ENCODE measurements at regions not wholly inside any gene's neighbourhood (a gene's known extent, or its start where the extent isn't known, plus 50 kb on each side); places are given as distances from the start of the nearest gene placed in this dataset.

GRCh38 chr13:74229242-74229641 is 95.0 kb upstream of the KLF12 start:
- no peaks in the 10 kb centered on the region for H3K4me1 ChIP-seq
- no peak overlapping the region for H3K27ac ChIP-seq
- no peak overlapping the region for H3K4me3 ChIP-seq
- H3K9me3 ChIP-seq: no peaks in the 10 kb centered on the region
- no peaks in the 10 kb centered on the region for H3K36me3 ChIP-seq
- in situ Hi-C loops (cut with MboI; ENCODE audit: low sequenced_read_pairs in 4 of 4): no loop called here
- DNase-seq: no peak
- intact Hi-C loops (cut with DNase I; ENCODE audit: low total_unique reads): no loop called here
- no peak for TF ChIP-seq CTCF (IDR thresholded peaks at IDR 0.05 in 4 of 5, conservative IDR thresholded peaks at IDR 0.05 in 1 of 5)
- TF ChIP-seq POLR2A (IDR thresholded peaks at IDR 0.05): no peak
- no peak for ATAC-seq
- H3K27me3 ChIP-seq: no peaks in the 10 kb centered on the region

- H3K36me3 ChIP-seq: no peaks in the 10 kb centered on the region
- DNase-seq (no peak), ATAC-seq (no peak)
- no peaks in the 10 kb centered on the region for H3K9me3 ChIP-seq
- H3K4me3 ChIP-seq: no peak overlapping the region
- H3K4me1 ChIP-seq: no peaks in the 10 kb centered on the region
- no peak overlapping the region for H3K27ac ChIP-seq
- in situ Hi-C loops (cut with MboI; ENCODE audit: low sequenced_read_pairs in 4 of 4): no loop called here
- TF ChIP-seq CTCF (IDR thresholded peaks at IDR 0.05 in 4 of 5, conservative IDR thresholded peaks at IDR 0.05 in 1 of 5) (no peak), POLR2A (IDR thresholded peaks at IDR 0.05) (no peak)
- no peaks in the 10 kb centered on the region for H3K27me3 ChIP-seq
- intact Hi-C loops (cut with DNase I; ENCODE audit: low total_unique reads): no loop called here
Measured at GRCh38 chr13:74227476-74228158, 93.4 kb upstream of the KLF12 start.

DNA sequence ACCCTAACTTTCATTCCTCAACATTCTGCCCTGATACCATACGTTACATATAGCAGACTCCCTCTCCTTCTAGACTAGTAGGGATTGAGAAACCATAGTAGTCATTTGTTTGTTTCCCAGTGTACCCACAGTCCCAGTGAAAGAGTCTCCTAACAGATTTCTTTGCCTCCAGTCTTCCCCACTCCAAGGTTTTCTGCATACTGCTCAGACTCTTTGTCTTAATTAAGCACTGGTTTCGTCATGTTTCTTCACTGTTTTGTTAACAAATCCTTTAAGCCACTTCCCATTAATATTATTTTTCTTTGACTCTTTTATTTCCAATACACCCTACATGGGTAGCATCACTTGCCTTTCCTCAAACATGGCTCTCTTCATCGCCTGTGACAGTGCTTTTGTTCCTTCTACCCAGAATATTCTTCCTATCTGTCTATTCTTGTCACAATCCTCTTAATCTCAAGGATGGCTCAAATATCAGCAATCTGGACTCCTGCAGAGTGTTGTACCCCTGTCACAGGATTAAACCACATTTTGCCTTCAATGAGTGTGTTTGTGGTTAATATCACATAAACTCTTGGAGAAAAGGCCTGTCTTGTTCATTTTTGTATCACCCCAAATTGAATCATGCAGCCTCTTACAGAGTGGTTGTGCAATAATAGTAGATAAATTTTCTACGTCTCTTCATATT is 92.7 kb upstream of the KLF12 start:
- Histone ChIP-seq H3K4me1 (no peaks in the 10 kb centered on the region), H3K4me3 (no peak overlapping the region), H3K9me3 (no peaks in the 10 kb centered on the region), H3K36me3 (no peaks in the 10 kb centered on the region), H3K27me3 (no peaks in the 10 kb centered on the region), H3K27ac (no peak overlapping the region)
- intact Hi-C loops (cut with DNase I; ENCODE audit: low total_unique reads): no loop called here
- DNase-seq (no peak), ATAC-seq (no peak)
- in situ Hi-C loops (cut with MboI; ENCODE audit: low sequenced_read_pairs in 4 of 4): no loop called here
- TF ChIP-seq CTCF (IDR thresholded peaks at IDR 0.05 in 4 of 5, conservative IDR thresholded peaks at IDR 0.05 in 1 of 5) (no peak), POLR2A (IDR thresholded peaks at IDR 0.05) (no peak)

DNA sequence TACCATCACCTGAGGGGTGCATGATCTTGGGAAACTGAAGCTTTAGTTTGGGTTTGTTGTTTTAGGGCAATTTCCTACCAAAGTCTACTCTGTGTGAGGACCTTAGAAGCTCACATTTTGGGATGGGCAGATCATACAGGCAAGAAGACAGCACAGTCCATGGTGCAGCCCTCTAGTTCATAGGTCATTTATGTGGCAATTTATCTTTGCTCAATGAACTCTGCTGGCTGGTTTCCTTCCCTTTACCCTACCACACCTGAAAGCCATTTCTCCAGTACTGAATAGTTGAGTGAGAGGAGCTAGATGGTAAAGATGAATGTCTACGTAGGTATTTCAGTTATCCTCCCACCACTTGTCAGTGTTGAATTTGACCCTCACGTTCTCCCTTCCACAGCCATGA is 87.5 kb upstream of the KLF12 start:
- H3K4me3 ChIP-seq: no peak overlapping the region
- in situ Hi-C loops (cut with MboI; ENCODE audit: low sequenced_read_pairs in 4 of 4): no loop called here
- no peaks in the 10 kb centered on the region for H3K9me3 ChIP-seq
- H3K27ac ChIP-seq: no peak overlapping the region
- no peaks in the 10 kb centered on the region for H3K36me3 ChIP-seq
- ATAC-seq: no peak
- no peaks in the 10 kb centered on the region for H3K27me3 ChIP-seq
- TF ChIP-seq POLR2A (IDR thresholded peaks at IDR 0.05): no peak
- TF ChIP-seq CTCF (IDR thresholded peaks at IDR 0.05 in 4 of 5, conservative IDR thresholded peaks at IDR 0.05 in 1 of 5): no peak
- intact Hi-C loops (cut with DNase I; ENCODE audit: low total_unique reads): no loop called here
- DNase-seq: no peak
- H3K4me1 ChIP-seq: no peaks in the 10 kb centered on the region

All from gastrocnemius medialis (tissue), 4 donors.